ENCODE measurements at regions not wholly inside any gene's neighbourhood (a gene's known extent, or its start where the extent isn't known, plus 50 kb on each side); places are given as distances from the start of the nearest gene placed in this dataset.

- no peak for DNase-seq
Measured at GRCh38 chr14:58861586-58861985, 223.8 kb downstream of the DACT1 start.

- DNase-seq = no peak
Measured at GRCh38 chr14:58862416-58863160, 224.8 kb downstream of the DACT1 start.

DNA sequence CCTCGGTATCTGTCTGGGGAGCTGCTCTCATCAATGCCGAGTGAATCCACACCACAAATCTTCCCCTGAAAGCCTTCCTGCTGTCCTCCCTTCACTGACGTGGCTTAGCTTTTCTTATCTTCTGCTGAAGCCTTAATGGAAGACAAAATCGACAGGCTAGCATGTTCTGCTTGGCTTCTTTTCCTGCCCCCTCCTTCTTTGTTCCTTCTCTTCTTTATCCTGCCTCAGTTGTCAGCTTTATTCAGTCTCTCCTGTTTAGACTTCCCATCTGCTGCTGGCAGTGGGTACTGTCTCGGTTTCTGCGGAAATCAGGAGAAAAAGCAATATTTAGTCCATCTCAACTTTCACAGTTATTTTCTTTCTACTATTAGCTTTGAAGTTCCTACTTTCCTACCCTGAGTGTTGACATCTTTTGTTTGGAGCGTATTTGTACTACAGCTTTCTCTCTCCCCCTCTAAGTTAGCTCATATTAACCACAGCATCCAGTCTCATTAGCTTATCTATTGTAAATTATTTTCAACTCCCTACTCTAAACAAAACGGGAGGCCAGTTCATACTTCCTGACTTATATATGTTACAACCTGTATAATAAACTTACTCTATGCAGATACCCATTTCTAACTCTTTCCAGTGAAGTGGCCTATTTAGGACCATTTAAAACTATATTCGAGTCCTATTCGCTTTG lies 226.0 kb downstream of the DACT1 start:
- no peak for DNase-seq

- no peak for DNase-seq
Measured at GRCh38 chr14:58864751-58865513, 227.2 kb downstream of the DACT1 start.

GRCh38 chr14:58865514-58866281 lies 227.9 kb downstream of the DACT1 start:
- no peak for DNase-seq

GRCh38 chr14:58866391-58866790 lies 228.6 kb downstream of the DACT1 start:
- DNase-seq = no peak

GRCh38 chr14:58870961-58871360 lies 233.2 kb downstream of the DACT1 start:
- DNase-seq = no peak

GRCh38 chr14:58871573-58871972 lies 233.8 kb downstream of the DACT1 start:
- DNase-seq = no peak

DNA sequence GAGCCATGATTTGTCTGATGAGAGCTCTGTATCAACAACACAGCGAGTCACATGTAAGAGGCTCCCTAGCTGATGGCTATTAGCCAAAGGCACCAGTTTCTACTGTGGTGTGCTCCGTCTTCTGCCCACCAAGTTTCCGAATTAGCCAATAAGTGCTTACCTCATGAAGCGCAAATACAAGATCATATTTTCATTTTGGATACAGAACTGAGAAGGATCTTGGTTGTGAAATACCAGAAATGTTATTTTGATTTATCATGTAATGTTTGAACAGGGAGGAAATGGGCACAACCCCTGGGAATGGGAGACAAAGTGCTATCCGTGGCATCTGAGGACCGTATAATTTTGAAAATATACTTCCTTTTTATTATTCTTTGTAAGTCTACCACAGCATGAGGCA lies 234.3 kb downstream of the DACT1 start:
- no peak for DNase-seq

GRCh38 chr14:58873228-58873953 lies 235.6 kb downstream of the DACT1 start:
- DNase-seq = no peak

DNA sequence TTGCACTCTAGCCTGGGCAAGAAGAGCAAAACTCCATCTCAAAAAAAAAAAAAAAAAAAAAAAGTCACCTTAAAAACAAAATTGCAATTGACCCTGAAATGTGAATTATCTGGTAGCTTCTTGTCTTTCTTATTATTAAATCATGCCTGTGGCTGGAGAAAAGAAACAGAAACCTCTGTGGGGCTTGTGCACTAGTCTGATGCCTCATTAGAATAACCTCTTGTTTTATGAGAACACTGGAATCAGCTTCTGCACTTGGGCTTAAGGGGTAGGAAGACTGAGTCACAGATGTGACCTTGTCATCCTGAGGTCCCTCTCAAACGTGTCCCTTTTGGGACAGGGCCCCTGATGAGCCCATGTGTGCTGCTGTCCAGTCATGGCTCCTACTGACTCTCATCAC lies 237.9 kb downstream of the DACT1 start:
- DNase-seq = no peak

DNA sequence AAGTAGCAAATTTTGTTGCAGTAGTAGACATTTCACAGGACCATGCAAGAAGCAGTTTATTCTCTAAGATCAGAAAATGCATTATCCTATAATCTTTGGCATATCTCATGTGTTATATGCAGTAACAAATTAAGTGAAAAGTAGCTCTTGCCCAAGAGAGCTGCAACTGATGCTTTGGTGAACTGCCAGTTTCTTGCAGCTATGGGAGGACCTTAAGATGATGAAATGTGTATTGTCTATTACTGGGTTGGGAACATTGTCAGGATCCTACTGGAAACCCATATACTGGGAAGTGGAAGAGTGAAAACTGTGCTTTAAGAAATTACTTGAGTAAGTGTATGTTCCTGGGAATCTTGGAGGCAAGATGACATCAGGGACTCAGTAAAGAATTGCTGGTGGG lies 238.8 kb downstream of the DACT1 start:
- DNase-seq = no peak

GRCh38 chr14:58878439-58879139 lies 240.8 kb downstream of the DACT1 start:
- DNase-seq = no peak

- no peak for DNase-seq
Measured at GRCh38 chr14:58881433-58881832, 243.7 kb downstream of the DACT1 start.

GRCh38 chr14:58882577-58883018 lies 244.8 kb downstream of the DACT1 start:
- no peak for DNase-seq

DNA sequence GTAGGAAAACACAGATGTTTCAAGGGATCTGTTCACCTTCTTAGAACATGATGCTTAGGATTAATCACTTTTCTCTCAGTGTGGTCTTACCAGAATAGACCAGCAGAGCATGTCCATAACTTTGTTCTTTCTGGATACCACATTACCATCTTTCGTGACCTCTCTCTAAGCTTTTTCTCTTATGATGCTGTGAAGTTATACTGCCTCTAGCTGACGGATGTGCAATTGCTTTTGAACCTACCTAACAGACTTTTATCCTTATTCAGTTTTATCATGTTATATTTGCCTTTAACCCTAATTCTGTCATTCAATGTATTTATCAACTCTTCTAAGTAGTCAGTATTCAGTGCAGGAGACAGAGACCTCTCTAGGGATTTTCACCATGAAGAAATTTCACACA lies 246.7 kb downstream of the DACT1 start:
- DNase-seq = no peak

DNA sequence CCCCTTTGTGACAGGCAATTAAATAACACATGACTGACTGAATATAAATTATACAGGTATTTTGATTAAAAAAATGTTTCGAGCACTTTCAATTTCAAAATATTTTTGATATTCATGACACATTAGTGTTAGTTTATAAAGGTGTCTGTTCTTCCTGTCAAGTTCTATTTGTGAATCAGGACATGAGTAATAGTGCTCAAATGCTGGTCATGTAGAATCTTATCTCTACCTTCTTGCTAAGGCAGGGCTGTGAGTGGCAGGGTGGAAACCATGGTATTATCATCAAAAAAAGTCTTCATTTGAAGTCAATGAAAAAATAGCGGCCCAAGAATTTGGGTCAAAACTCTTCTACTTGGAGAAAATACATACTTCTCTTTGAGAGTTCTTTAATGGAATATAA lies 250.2 kb downstream of the DACT1 start:
- no peak for DNase-seq

- DNase-seq = no peak
Measured at GRCh38 chr14:58898655-58899316, 261.0 kb downstream of the DACT1 start.

DNA sequence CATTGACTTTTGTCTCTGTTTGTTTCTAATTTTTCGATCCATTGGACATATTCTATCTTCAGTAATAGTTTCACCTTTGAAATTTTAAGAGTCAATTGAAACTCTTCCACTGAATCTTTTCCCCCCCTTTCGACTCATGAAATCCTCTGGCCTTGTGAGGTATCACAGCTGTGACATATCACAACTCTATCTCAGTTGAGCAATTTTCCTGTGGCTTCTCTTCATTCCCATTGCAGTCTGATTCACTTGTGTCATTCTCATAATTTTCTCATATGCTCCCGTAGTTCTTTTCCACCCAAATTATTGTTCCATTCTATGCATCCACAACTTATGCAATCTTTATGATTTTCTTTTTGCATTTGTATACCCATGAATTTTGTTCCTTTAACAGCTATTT lies 261.6 kb downstream of the DACT1 start:
- no peak for DNase-seq

DNA sequence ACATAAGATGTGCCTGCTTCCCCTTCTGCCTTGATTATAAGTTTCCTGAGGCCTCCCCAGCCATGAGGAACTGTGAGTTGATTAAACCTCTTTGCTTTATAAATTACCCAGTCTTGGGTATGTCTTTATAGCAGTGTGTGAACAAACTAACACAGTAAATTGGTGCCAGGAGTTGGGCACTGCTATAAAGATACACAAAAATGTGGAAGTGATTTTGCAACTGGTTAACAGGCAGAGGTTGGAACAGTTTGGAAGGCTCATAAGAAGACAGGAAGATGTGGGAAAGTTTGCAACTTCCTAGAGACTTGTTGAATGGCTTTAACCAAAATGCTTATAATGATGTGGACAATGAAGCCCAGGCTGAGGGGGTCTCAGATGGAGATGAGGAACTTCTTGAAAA lies 264.1 kb downstream of the DACT1 start:
- DNase-seq = no peak

- no peak for DNase-seq
Measured at GRCh38 chr14:58904776-58905175, 267.0 kb downstream of the DACT1 start.
